RWPE2 (cell line): ENCODE measurements at regions not wholly inside any gene's neighbourhood (a gene's known extent, or its start where the extent isn't known, plus 50 kb on each side); places are given as distances from the start of the nearest gene placed in this dataset.

Source experiments
- ATAC-seq: fragments of 200-7000 bp; cut with Tn5 transposase; 3 replicates; pipeline ENCODE4 v1.9.1; 2021; ENCODE audit warnings: low read depth
- DNase-seq: peaks from one replicate; pipeline ENCODE4 v3.0.0-alpha.2; 2020; ENCODE audit warnings: low spot score
- H3K27ac ChIP-seq: fragments of 450-650 bp; 2 replicates; pipeline ENCODE4 v1.5.1; 2017; ENCODE audit warnings: mild to moderate bottlenecking; ENCODE audit not compliant: poor library complexity, severe bottlenecking
- H3K27me3 ChIP-seq: fragments of 250-450 bp; sonication (Bioruptor Pico); 2 replicates; pipeline ENCODE4 v1.5.1; 2021; ENCODE audit warnings: mild to moderate bottlenecking, moderate library complexity; ENCODE audit not compliant: insufficient read depth, poor library complexity, severe bottlenecking
- H3K36me3 ChIP-seq: fragments of 250-450 bp; sonication (Bioruptor Pico); 2 replicates; pipeline ENCODE4 v1.5.1; 2020; ENCODE audit warnings: low read depth, mild to moderate bottlenecking, moderate library complexity
- H3K4me1 ChIP-seq: fragments of 250-450 bp; sonication (Bioruptor Pico); 2 replicates; pipeline ENCODE4 v1.5.1; 2021; ENCODE audit warnings: mild to moderate bottlenecking, moderate library complexity; ENCODE audit not compliant: insufficient read depth, poor library complexity, severe bottlenecking
- H3K4me3 ChIP-seq: fragments of 250-450 bp; sonication (Bioruptor Pico); 2 replicates; pipeline ENCODE4 v1.5.1; 2021; ENCODE audit warnings: mild to moderate bottlenecking, moderate library complexity; ENCODE audit not compliant: severe bottlenecking
- H3K9me3 ChIP-seq: fragments of 250-450 bp; sonication (Bioruptor Pico); 2 replicates; pipeline ENCODE4 v1.5.1; 2021; ENCODE audit warnings: mild to moderate bottlenecking, moderate library complexity; ENCODE audit not compliant: severe bottlenecking
- TF ChIP-seq, protein P1 (sequence below): fragments of 450-650 bp; IDR thresholded peaks from one replicate; pipeline ENCODE4 v1.5.1; 2017; ENCODE audit warnings: mild to moderate bottlenecking, moderate library complexity; ENCODE audit not compliant: poor library complexity, severe bottlenecking

DNA sequence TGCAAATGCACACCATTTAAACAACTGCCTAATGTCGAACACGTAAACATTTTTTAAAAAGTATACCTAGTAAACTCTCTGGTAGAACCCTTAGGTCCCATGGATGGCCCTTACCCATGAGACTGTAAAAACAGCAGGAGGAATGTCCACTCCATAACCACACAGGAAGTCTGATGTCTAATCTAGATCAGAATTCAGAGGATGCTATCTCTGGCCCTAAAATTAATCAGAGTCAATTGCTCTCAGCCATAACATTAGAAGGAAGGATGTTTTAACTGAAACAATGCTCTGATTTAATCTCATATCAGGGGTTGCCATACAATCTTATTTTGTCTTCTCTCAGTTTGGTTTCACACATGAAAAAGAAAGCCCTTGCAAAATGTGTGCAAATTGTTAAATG lies 416.3 kb upstream of the PIK3C3 start:
- H3K9me3 ChIP-seq, result no peaks in the 10 kb centered on the region
- ATAC-seq (no peak), DNase-seq (no peak)
- H3K27me3 ChIP-seq, result no peaks in the 10 kb centered on the region
- H3K36me3 ChIP-seq, result no peaks in the 10 kb centered on the region
- no peaks in the 10 kb centered on the region for H3K4me1 ChIP-seq
- H3K27ac ChIP-seq, result no peak overlapping the region
- no peak overlapping the region for H3K4me3 ChIP-seq
- TF ChIP-seq, protein P1, sequence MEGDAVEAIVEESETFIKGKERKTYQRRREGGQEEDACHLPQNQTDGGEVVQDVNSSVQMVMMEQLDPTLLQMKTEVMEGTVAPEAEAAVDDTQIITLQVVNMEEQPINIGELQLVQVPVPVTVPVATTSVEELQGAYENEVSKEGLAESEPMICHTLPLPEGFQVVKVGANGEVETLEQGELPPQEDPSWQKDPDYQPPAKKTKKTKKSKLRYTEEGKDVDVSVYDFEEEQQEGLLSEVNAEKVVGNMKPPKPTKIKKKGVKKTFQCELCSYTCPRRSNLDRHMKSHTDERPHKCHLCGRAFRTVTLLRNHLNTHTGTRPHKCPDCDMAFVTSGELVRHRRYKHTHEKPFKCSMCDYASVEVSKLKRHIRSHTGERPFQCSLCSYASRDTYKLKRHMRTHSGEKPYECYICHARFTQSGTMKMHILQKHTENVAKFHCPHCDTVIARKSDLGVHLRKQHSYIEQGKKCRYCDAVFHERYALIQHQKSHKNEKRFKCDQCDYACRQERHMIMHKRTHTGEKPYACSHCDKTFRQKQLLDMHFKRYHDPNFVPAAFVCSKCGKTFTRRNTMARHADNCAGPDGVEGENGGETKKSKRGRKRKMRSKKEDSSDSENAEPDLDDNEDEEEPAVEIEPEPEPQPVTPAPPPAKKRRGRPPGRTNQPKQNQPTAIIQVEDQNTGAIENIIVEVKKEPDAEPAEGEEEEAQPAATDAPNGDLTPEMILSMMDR, result no peak

DNA sequence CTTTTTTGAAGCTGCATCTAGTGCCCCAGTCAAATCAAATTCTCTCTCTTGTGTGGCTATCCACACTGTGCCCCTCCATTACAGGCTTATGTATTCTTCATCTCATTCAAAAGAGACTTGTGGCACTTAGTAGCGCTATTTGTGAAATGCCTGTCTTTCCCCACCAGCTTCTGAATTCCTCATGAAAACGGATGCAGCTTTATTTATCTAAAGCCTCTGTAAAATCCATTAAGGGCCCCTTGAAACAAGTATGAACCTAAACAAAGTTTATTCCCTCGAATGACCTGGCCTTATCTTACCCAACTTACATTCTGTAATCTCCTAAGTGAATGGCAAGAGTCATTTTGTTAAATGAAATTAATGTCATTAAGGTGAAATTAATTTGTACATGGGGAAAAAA lies 417.4 kb upstream of the PIK3C3 start:
- H3K4me1 ChIP-seq, result no peaks in the 10 kb centered on the region
- ATAC-seq, result no peak
- no peaks in the 10 kb centered on the region for H3K27me3 ChIP-seq
- TF ChIP-seq, protein P1, result no peak
- no peaks in the 10 kb centered on the region for H3K9me3 ChIP-seq
- DNase-seq, result no peak
- no peaks in the 10 kb centered on the region for H3K36me3 ChIP-seq
- no peak overlapping the region for H3K4me3 ChIP-seq
- no peak overlapping the region for H3K27ac ChIP-seq

DNA sequence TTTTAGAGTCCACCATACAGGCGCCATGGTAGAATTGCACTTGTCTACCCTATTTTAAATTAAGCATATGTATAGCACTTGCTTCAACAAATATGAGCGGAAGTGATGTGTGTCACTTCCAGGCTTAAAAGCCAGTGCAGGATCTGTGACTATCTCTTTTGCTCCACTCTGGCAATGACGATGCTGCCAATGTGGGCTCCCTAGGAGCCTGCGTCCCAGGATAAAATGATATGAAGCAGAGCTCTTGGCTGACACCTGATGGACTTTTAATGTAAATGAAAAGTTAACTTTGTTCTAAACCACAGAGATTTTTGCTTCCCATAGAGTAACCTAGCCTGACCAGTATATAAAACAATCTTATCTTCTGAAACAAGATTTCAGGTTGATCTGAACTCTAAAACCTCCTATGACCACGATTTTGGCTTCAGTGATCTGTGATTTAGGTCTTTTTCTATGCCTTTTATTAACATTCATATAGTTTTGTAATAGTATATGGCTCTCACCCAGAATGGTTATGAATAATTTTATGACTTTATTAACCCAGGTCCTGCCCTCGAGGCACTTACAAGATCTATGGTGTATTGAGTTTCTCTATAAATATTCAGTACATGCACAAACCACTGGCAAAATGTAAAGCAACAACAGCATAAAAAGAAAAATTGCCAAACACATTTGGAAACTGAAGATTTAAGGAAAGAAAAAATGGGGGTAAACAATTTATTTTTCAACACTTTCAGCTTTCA lies 422.5 kb upstream of the PIK3C3 start:
- ATAC-seq (no peak), DNase-seq (no peak)
- H3K27me3 ChIP-seq, result no peaks in the 10 kb centered on the region
- no peak overlapping the region for H3K4me3 ChIP-seq
- no peak overlapping the region for H3K27ac ChIP-seq
- no peaks in the 10 kb centered on the region for H3K36me3 ChIP-seq
- H3K9me3 ChIP-seq, result no peaks in the 10 kb centered on the region
- H3K4me1 ChIP-seq, result no peaks in the 10 kb centered on the region
- TF ChIP-seq, protein P1, result no peak

DNA sequence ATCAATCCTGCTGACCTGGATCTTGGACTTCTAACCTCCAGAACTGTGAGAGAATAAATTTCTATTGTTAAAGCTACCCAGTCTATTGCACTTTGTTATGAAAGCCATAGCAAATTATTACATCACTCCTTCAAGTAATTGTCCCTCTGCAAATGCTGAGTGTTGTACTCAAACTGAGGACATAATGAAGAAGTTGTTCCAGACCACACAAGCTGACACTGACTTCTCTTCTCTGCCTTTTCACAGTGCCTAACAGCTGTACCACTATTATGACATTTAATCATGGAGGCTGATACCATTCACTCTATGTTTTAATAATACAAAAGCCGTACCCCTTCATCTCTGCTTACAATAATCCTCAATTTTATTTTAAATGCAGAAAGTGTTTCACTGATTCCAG lies 424.1 kb upstream of the PIK3C3 start:
- Histone ChIP-seq H3K27me3 (no peaks in the 10 kb centered on the region), H3K4me1 (no peaks in the 10 kb centered on the region), H3K4me3 (no peak overlapping the region), H3K9me3 (no peaks in the 10 kb centered on the region), H3K36me3 (no peaks in the 10 kb centered on the region), H3K27ac (no peak overlapping the region)
- TF ChIP-seq, protein P1, result no peak
- DNase-seq (no peak), ATAC-seq (no peak)

DNA sequence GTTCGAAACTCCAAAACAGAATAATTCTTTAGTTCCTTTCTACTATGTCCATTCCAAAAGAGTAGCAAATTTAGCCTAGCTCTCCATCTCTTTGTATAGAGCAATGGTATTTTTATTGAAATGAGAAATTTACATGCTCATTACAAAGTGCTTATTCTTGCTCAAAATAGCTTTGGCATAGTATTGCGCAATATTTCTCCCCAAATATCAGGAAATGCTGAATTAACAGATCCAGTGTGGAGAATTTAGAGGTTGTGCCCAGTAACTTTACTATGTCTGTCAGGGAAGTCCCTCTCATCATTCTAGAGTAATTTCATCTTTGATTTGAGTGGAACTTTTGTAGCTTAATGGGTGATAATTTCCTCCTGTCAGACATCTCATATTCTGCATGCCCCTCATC lies 425.9 kb upstream of the PIK3C3 start:
- Histone ChIP-seq H3K4me3 (no peak overlapping the region), H3K9me3 (no peaks in the 10 kb centered on the region), H3K27ac (no peak overlapping the region), H3K27me3 (no peaks in the 10 kb centered on the region), H3K36me3 (no peaks in the 10 kb centered on the region), H3K4me1 (no peaks in the 10 kb centered on the region)
- TF ChIP-seq, protein P1, result no peak
- ATAC-seq (no peak), DNase-seq (no peak)
